ENCODE measurements at regions not wholly inside any gene's neighbourhood (a gene's known extent, or its start where the extent isn't known, plus 50 kb on each side); places are given as distances from the start of the nearest gene placed in this dataset.
A peak's percentile ranks its signal among the peaks of the same experiment; 100 is the strongest.

GRCh38 chr11:42077794-42078193, 618.3 kb upstream of the LRRC4C start:
- H3K4me3 ChIP-seq, result no peak overlapping the region
- no peaks in the 10 kb centered on the region for H3K4me1 ChIP-seq
- intact Hi-C loops (cut with DNase I; ENCODE audit: low total_unique reads), result no loop called here
- H3K36me3 ChIP-seq, result no peaks in the 10 kb centered on the region
- 72 to 91% (median 82%) methylated on average over 1 of the region's 1 CpG for WGBS, 5 donors
- H3K27ac ChIP-seq, result no peak overlapping the region
- no peaks in the 10 kb centered on the region for H3K9me3 ChIP-seq
- H3K27me3 ChIP-seq, result no peaks in the 10 kb centered on the region
- TF ChIP-seq POLR2A (IDR thresholded peaks at IDR 0.05) (no peak), CTCF (IDR thresholded peaks at IDR 0.05) (no peak), POLR2AphosphoS5 (IDR thresholded peaks at IDR 0.05) (no peak), EP300 (IDR thresholded peaks at IDR 0.05) (no peak)
- DNase-seq, result no peak

GRCh38 chr11:42085736-42086135, 626.3 kb upstream of the LRRC4C start:
- intact Hi-C loops (cut with DNase I; ENCODE audit: low total_unique reads), result no loop called here
- DNase-seq, result peak in 1 of 2 donors; percentile 6
- Histone ChIP-seq H3K27me3 (no peaks in the 10 kb centered on the region), H3K4me3 (no peak overlapping the region), H3K36me3 (no peaks in the 10 kb centered on the region), H3K27ac (no peak overlapping the region), H3K4me1 (no peaks in the 10 kb centered on the region), H3K9me3 (no peaks in the 10 kb centered on the region)
- TF ChIP-seq EP300 (IDR thresholded peaks at IDR 0.05), result no peak
- 64 to 82% (median 75%) methylated on average over 4 of the region's 4 CpGs for WGBS, 5 donors

- no peak for TF ChIP-seq EP300 (IDR thresholded peaks at IDR 0.05)
- no peak for TF ChIP-seq POLR2A (IDR thresholded peaks at IDR 0.05)
- no peak for TF ChIP-seq CTCF (IDR thresholded peaks at IDR 0.05)
- no peak for TF ChIP-seq POLR2AphosphoS5 (IDR thresholded peaks at IDR 0.05)
These were observed 634.1 kb upstream of the LRRC4C start for GRCh38 chr11:42093541-42093940.

GRCh38 chr11:42098075-42098474, 638.6 kb upstream of the LRRC4C start:
- no peaks in the 10 kb centered on the region for H3K4me1 ChIP-seq
- no peaks in the 10 kb centered on the region for H3K27me3 ChIP-seq
- no peak for TF ChIP-seq CTCF (IDR thresholded peaks at IDR 0.05)
- no peak for TF ChIP-seq POLR2AphosphoS5 (IDR thresholded peaks at IDR 0.05)
- TF ChIP-seq EP300 (IDR thresholded peaks at IDR 0.05), result no peak
- TF ChIP-seq POLR2A (IDR thresholded peaks at IDR 0.05), result no peak
- peaks cover 0 to 15% (median 3%) of the 10 kb centered on the region in 4 donors for H3K9me3 ChIP-seq
- intact Hi-C loops (cut with DNase I; ENCODE audit: low total_unique reads), result no loop called here
- no peak overlapping the region for H3K4me3 ChIP-seq
- no peak overlapping the region for H3K27ac ChIP-seq
- WGBS, 5 donors, result 25 to 43% (median 35%) methylated on average over 1 of the region's 1 CpG
- no peak for DNase-seq
- H3K36me3 ChIP-seq, result no peaks in the 10 kb centered on the region

More at GRCh38 chr11:42093541-42093940, 634.1 kb upstream of the LRRC4C start:
- H3K36me3 ChIP-seq, result no peaks in the 10 kb centered on the region
- H3K4me1 ChIP-seq, result no peaks in the 10 kb centered on the region
- WGBS, 5 donors, result 76 to 94% (median 83%) methylated on average over 3 of the region's 3 CpGs
- H3K9me3 ChIP-seq, result peaks cover 0 to 15% (median 3%) of the 10 kb centered on the region in 4 donors
- intact Hi-C loops (cut with DNase I; ENCODE audit: low total_unique reads), result no loop called here
- DNase-seq, result no peak
- H3K27ac ChIP-seq, result no peak overlapping the region
- no peak overlapping the region for H3K4me3 ChIP-seq
- H3K27me3 ChIP-seq, result no peaks in the 10 kb centered on the region

- DNase-seq, result no peak
- Histone ChIP-seq H3K9me3 (no peaks in the 10 kb centered on the region), H3K4me1 (no peaks in the 10 kb centered on the region), H3K27ac (no peak overlapping the region), H3K27me3 (no peaks in the 10 kb centered on the region), H3K36me3 (no peaks in the 10 kb centered on the region), H3K4me3 (no peak overlapping the region)
- TF ChIP-seq POLR2A (IDR thresholded peaks at IDR 0.05) (no peak), POLR2AphosphoS5 (IDR thresholded peaks at IDR 0.05) (no peak), EP300 (IDR thresholded peaks at IDR 0.05) (no peak)
- intact Hi-C loops (cut with DNase I; ENCODE audit: low total_unique reads), result no loop called here
- WGBS, 5 donors, result 43 to 57% (median 46%) methylated on average over 1 of the region's 1 CpG
These were observed 653.4 kb upstream of the LRRC4C start for GRCh38 chr11:42112866-42113265.

Data from stomach (tissue), 8 donors.